ENCODE measurements at regions not wholly inside any gene's neighbourhood (a gene's known extent, or its start where the extent isn't known, plus 50 kb on each side); places are given as distances from the start of the nearest gene placed in this dataset.
"Not testable (repeated sequence)": the region's sequence is repeated elsewhere in the genome, so short reads cannot be mapped to it uniquely, and the experiment has no call there.

DNA sequence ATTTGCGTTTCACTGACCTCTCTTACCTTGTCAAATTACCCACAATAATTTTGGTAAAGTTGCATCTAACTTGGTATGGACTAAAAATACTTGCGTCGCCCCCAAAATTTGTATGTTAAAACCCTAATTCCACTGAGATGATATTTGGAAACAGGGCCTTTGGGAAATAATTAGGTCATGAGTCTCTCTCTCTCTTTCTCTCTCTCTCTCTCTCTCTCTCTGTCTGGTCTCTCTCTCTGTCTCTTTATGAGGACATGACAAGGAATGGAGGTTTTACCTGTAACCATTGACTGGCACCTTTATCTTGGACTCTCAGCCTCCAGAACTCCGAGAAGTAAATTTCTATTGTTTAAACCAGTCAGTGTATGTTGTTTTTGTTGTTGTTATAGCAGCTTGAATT lies 111.5 kb upstream of the BDP1 start:
- intact Hi-C loops (cut with micrococcal nuclease); dilution Hi-C loops (cut with MboI; ENCODE audit: extremely low pct_ligation_motif_present, low sequenced_read_pairs): not testable (repeated sequence)

DNA sequence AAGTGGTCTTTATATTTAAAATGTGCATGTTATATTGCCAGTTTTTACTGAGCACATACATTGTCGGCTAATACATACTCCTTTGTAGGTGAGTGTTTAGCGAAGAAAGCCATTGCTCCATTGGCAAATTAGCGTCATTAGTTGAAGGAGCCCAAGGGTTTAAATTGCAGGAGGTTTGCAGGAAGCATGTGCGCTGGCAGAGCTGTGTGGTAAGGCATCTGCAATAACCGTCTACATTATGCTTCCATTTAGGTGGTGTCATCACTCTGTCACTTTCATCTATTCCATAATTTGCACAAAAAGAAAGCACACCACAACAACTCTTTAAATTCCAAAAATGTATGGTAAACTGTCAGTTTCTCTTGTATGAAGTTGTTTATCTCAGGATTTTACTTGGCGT lies 82.8 kb upstream of the BDP1 start:
- H3K4me3 ChIP-seq (replicated peaks in 1 of 3; ENCODE audit: insufficient read depth in 1 of 3, low read depth in 1 of 3, low read length in 3 of 3); H3K79me2 ChIP-seq (ENCODE audit: control insufficient read depth, insufficient read depth, low read length); POLR2A ChIA-PET; dilution Hi-C loops (cut with MboI; ENCODE audit: extremely low pct_ligation_motif_present, low sequenced_read_pairs); H3K4me1 ChIP-seq (ENCODE audit: control insufficient read depth, extremely low read depth, insufficient read depth, low read length); H3K27me3 ChIP-seq (ENCODE audit: control insufficient read depth in 2 of 2, insufficient read depth in 2 of 2, low read length in 2 of 2); H4K20me1 ChIP-seq (replicated peaks; ENCODE audit: control insufficient read depth, extremely low read depth, insufficient read depth, low read length); H3K27ac ChIP-seq (ENCODE audit: insufficient read depth, low read depth, low read length); intact Hi-C loops (cut with micrococcal nuclease); H2AFZ ChIP-seq (ENCODE audit: low read depth, low read length); H3K36me3 ChIP-seq (ENCODE audit: control insufficient read depth in 2 of 2, extremely low read depth in 1 of 2, insufficient read depth in 2 of 2, low read length in 2 of 2); H3K4me2 ChIP-seq (ENCODE audit: insufficient read depth, low read length); H3K9me3 ChIP-seq (replicated peaks; ENCODE audit: control insufficient read depth, insufficient read depth, low read length); FAIRE-seq; DNase-seq (ENCODE audit: low read depth, low spot score); CTCF ChIA-PET; H3K9ac ChIP-seq (replicated peaks; ENCODE audit: extremely low read depth, insufficient read depth, low read length); H3K9me1 ChIP-seq (replicated peaks; ENCODE audit: control insufficient read depth, extremely low read depth, insufficient read depth, low read length); BruUV-seq (replicated peaks): not testable (repeated sequence)

More for the DNA sequence above, 111.5 kb upstream of the BDP1 start:
- H3K27ac ChIP-seq (ENCODE audit: insufficient read depth, low read depth, low read length); H3K4me2 ChIP-seq (ENCODE audit: insufficient read depth, low read length); FAIRE-seq; H3K4me1 ChIP-seq (ENCODE audit: control insufficient read depth, extremely low read depth, insufficient read depth, low read length); H3K4me3 ChIP-seq (replicated peaks in 1 of 3; ENCODE audit: insufficient read depth in 1 of 3, low read depth in 1 of 3, low read length in 3 of 3); POLR2A ChIA-PET; H3K79me2 ChIP-seq (ENCODE audit: control insufficient read depth, insufficient read depth, low read length); H3K27me3 ChIP-seq (ENCODE audit: control insufficient read depth in 2 of 2, insufficient read depth in 2 of 2, low read length in 2 of 2); CTCF ChIA-PET; DNase-seq (ENCODE audit: low read depth, low spot score); H2AFZ ChIP-seq (ENCODE audit: low read depth, low read length); H4K20me1 ChIP-seq (replicated peaks; ENCODE audit: control insufficient read depth, extremely low read depth, insufficient read depth, low read length); H3K9me1 ChIP-seq (replicated peaks; ENCODE audit: control insufficient read depth, extremely low read depth, insufficient read depth, low read length); BruUV-seq (replicated peaks); H3K36me3 ChIP-seq (ENCODE audit: control insufficient read depth in 2 of 2, extremely low read depth in 1 of 2, insufficient read depth in 2 of 2, low read length in 2 of 2); H3K9ac ChIP-seq (replicated peaks; ENCODE audit: extremely low read depth, insufficient read depth, low read length); H3K9me3 ChIP-seq (replicated peaks; ENCODE audit: control insufficient read depth, insufficient read depth, low read length): not testable (repeated sequence)

DNA sequence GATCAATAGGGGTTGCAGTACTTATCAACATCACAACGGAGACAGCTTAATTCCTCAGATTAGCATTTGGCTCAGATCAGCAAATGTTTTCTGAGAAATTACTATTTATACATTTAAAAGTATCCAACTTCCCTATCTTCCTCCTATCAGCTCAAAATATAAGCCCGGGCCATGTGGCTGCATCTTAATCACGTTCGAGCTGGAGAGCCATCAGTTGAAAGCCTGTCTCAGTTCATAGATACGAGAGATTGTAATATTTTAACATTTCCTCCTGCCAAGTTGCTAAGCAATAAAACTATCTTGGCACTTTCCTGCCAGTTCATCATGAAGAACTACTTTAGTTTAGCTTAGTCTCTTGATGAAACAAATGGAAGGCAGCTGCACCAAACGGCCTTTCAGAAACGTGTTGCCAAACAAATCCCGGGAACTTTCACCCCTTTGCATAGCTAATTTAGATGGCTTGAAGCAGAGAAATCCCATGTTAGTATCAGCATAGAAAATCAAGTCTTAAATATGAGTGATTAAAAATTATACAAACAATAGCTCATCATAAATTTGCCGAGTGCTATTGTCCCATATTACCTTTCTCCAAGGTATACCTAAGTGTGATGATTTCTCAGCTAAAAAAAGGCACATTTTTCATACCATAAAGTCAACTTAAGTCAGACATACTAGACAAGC lies 82.3 kb upstream of the BDP1 start:
- H3K4me1 ChIP-seq (ENCODE audit: control insufficient read depth, extremely low read depth, insufficient read depth, low read length); H3K9me1 ChIP-seq (replicated peaks; ENCODE audit: control insufficient read depth, extremely low read depth, insufficient read depth, low read length); H3K9ac ChIP-seq (replicated peaks; ENCODE audit: extremely low read depth, insufficient read depth, low read length); H3K27me3 ChIP-seq (ENCODE audit: control insufficient read depth in 2 of 2, insufficient read depth in 2 of 2, low read length in 2 of 2); H2AFZ ChIP-seq (ENCODE audit: low read depth, low read length); H3K27ac ChIP-seq (ENCODE audit: insufficient read depth, low read depth, low read length); H3K4me3 ChIP-seq (replicated peaks in 1 of 3; ENCODE audit: insufficient read depth in 1 of 3, low read depth in 1 of 3, low read length in 3 of 3); CTCF ChIA-PET; intact Hi-C loops (cut with micrococcal nuclease); BruUV-seq (replicated peaks); H3K79me2 ChIP-seq (ENCODE audit: control insufficient read depth, insufficient read depth, low read length); H3K4me2 ChIP-seq (ENCODE audit: insufficient read depth, low read length); H3K9me3 ChIP-seq (replicated peaks; ENCODE audit: control insufficient read depth, insufficient read depth, low read length); POLR2A ChIA-PET; H4K20me1 ChIP-seq (replicated peaks; ENCODE audit: control insufficient read depth, extremely low read depth, insufficient read depth, low read length); H3K36me3 ChIP-seq (ENCODE audit: control insufficient read depth in 2 of 2, extremely low read depth in 1 of 2, insufficient read depth in 2 of 2, low read length in 2 of 2); dilution Hi-C loops (cut with MboI; ENCODE audit: extremely low pct_ligation_motif_present, low sequenced_read_pairs); DNase-seq (ENCODE audit: low read depth, low spot score); FAIRE-seq: not testable (repeated sequence)

DNA sequence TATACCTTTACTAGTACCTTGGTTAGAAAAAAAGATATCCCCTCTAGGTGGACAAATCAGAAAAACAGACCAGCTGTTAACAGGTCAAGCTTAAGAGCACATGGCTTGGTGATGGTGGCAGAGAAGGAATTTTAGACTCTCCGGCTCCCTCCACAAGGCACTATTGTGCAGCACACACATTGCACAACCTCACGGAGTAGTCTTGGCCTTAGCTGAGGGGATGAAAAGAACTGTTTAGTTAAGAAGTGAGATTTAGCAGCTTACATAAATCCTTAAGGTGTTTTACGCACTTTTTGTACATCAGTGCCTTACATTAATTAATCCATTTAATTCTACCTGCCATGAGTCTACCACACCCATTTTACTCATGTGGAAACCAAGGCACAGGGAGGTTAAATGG lies 71.2 kb upstream of the BDP1 start:
- CTCF ChIA-PET; FAIRE-seq; H3K79me2 ChIP-seq (ENCODE audit: control insufficient read depth, insufficient read depth, low read length); BruUV-seq (replicated peaks); H3K27ac ChIP-seq (ENCODE audit: insufficient read depth, low read depth, low read length); H4K20me1 ChIP-seq (replicated peaks; ENCODE audit: control insufficient read depth, extremely low read depth, insufficient read depth, low read length); dilution Hi-C loops (cut with MboI; ENCODE audit: extremely low pct_ligation_motif_present, low sequenced_read_pairs); H2AFZ ChIP-seq (ENCODE audit: low read depth, low read length); H3K4me3 ChIP-seq (replicated peaks in 1 of 3; ENCODE audit: insufficient read depth in 1 of 3, low read depth in 1 of 3, low read length in 3 of 3); H3K4me1 ChIP-seq (ENCODE audit: control insufficient read depth, extremely low read depth, insufficient read depth, low read length); H3K9me3 ChIP-seq (replicated peaks; ENCODE audit: control insufficient read depth, insufficient read depth, low read length); H3K4me2 ChIP-seq (ENCODE audit: insufficient read depth, low read length); POLR2A ChIA-PET; DNase-seq (ENCODE audit: low read depth, low spot score); H3K36me3 ChIP-seq (ENCODE audit: control insufficient read depth in 2 of 2, extremely low read depth in 1 of 2, insufficient read depth in 2 of 2, low read length in 2 of 2); H3K9me1 ChIP-seq (replicated peaks; ENCODE audit: control insufficient read depth, extremely low read depth, insufficient read depth, low read length); H3K27me3 ChIP-seq (ENCODE audit: control insufficient read depth in 2 of 2, insufficient read depth in 2 of 2, low read length in 2 of 2); H3K9ac ChIP-seq (replicated peaks; ENCODE audit: extremely low read depth, insufficient read depth, low read length); intact Hi-C loops (cut with micrococcal nuclease): not testable (repeated sequence)
